AG04449 (cell line): ENCODE measurements at regions not wholly inside any gene's neighbourhood (a gene's known extent, or its start where the extent isn't known, plus 50 kb on each side); places are given as distances from the start of the nearest gene placed in this dataset.

Experiments used
- CTCF ChIA-PET: fragments of 350-600 bp; formaldehyde crosslinking; extraction: SDS; loops from one replicate; lab custom pipeline; 2021; ENCODE audit warnings: antibody characterized with exemption; lab: Yijun Ruan, JAX
- POLR2A ChIA-PET: fragments of 400-600, 350-600 bp; formaldehyde crosslinking; extraction: SDS; loops from one replicate; lab custom pipeline; 2020; ENCODE audit warnings: antibody characterized with exemption, inconsistent platforms; lab: Yijun Ruan, JAX
- DNase-seq: peaks from one replicate; pipeline ENCODE4 v3.0.0-alpha.2; 2010; ENCODE audit warnings: low read depth, low spot score
- H3K4me3 ChIP-seq: 2 replicates; pipeline ENCODE4 v1.5.1; 2011; ENCODE audit warnings: low read depth, mild to moderate bottlenecking, control low read depth, low read length
- TF ChIP-seq, protein P1 (sequence below): IDR thresholded peaks from one replicate; pipeline ENCODE4 v1.5.1; 2011; ENCODE audit warnings: mild to moderate bottlenecking, moderate library complexity, low read length, control low read depth, inconsistent platforms; ENCODE audit not compliant: insufficient read depth; ENCODE audit errors: missing control alignments

DNA sequence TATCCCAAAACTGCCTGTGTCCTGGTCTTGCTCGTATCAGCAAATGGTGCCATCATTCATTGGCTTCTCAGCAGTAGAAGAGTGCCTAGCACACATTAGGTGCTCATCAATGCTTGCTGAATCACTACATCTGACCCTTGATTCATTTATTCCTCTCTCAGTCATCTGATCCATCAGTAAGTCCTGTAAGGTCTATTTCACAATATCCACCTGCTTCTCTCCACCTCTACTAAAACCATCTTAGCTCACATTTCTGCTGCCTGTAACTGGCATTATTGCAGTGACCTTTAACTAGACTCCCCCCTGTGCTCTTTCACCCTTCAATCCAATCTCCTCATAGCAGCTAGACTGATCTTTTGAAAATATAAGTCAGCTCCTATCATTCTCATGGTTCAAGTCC is 387.6 kb upstream of the SPRED2 start:
- DNase-seq = no peak
- CTCF ChIA-PET = no interaction called here
- TF ChIP-seq, protein P1, sequence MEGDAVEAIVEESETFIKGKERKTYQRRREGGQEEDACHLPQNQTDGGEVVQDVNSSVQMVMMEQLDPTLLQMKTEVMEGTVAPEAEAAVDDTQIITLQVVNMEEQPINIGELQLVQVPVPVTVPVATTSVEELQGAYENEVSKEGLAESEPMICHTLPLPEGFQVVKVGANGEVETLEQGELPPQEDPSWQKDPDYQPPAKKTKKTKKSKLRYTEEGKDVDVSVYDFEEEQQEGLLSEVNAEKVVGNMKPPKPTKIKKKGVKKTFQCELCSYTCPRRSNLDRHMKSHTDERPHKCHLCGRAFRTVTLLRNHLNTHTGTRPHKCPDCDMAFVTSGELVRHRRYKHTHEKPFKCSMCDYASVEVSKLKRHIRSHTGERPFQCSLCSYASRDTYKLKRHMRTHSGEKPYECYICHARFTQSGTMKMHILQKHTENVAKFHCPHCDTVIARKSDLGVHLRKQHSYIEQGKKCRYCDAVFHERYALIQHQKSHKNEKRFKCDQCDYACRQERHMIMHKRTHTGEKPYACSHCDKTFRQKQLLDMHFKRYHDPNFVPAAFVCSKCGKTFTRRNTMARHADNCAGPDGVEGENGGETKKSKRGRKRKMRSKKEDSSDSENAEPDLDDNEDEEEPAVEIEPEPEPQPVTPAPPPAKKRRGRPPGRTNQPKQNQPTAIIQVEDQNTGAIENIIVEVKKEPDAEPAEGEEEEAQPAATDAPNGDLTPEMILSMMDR = no peak
- no peak overlapping the region for H3K4me3 ChIP-seq
- POLR2A ChIA-PET = no interaction called here

- ChIA-PET POLR2A (no interaction called here), CTCF (no interaction called here)
- no peak for DNase-seq
- H3K4me3 ChIP-seq = no peak overlapping the region
- TF ChIP-seq, protein P1 = no peak
These were observed 386.6 kb upstream of the SPRED2 start for GRCh38 chr2:65818873-65819451.

DNA sequence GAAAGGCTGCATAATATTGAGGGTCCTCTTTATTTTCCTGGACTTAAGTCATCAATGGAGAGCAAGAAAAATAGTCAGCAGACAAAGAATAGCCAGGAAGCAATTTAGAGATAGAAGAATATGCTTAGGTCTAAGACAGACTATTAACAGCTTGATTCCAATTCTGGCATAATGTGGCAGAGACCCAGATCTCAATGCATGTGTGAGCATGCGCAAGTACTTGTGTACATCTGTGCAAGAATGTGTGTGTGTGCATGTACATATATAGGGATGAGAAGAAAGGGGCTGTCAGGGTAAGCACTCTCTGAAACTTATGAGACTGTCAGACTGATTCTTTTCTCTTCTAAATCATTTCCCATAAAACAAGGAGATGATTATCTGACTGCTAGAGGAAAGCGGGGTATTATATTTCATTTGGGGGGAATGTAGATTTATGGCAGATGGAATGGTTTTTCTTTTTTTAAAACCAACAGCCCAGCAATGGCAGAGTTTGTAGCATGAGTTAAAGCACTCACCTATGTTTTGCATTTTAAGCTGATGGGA is 381.3 kb upstream of the SPRED2 start:
- CTCF ChIA-PET = interaction anchor here (1.1 kb wide), 1 partner anchor 13 kb away, joined by 4 read pairs; no protein-coding TSS in a partner anchor
- no peak overlapping the region for H3K4me3 ChIP-seq

DNA sequence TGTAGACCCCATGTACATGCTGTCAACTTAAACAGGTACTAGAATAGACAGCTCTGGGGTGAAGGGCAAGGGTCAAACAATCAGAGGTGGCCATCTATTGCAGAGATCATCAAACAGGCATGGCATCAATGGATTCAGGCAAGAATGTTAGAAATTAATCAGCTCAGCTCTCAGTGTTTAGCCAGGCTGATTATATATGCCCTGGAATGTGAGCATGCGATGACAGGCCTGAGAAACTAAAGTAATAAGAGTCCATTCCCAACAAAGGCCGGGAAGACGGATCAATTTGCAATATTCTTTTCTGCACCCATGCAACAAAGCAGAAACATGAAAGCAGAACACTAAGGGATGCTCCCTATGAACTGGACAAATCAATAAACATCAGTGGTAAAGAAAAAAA is 380.5 kb upstream of the SPRED2 start:
- POLR2A ChIA-PET = no interaction called here
- DNase-seq = no peak
- TF ChIP-seq, protein P1 = no peak
- no peak overlapping the region for H3K4me3 ChIP-seq
- CTCF ChIA-PET = interaction anchor here (1.1 kb wide), 1 partner anchor 12 kb away, joined by 4 read pairs; no protein-coding TSS in a partner anchor

More for the DNA sequence above, 381.3 kb upstream of the SPRED2 start:
- POLR2A ChIA-PET = no interaction called here
- DNase-seq = no peak
- TF ChIP-seq, protein P1 = no peak

GRCh38 chr2:65807942-65808341 is 375.5 kb upstream of the SPRED2 start:
- H3K4me3 ChIP-seq = no peak overlapping the region
- DNase-seq = no peak
- TF ChIP-seq, protein P1 = no peak
- CTCF ChIA-PET = no interaction called here
- POLR2A ChIA-PET = no interaction called here

GRCh38 chr2:65804777-65805176 is 372.4 kb upstream of the SPRED2 start:
- ChIA-PET POLR2A (no interaction called here), CTCF (interaction anchor here (1.4 to 2.5 kb wide), 2 partner anchors 164 to 166 kb away, joined by 5 to 7 read pairs; no protein-coding TSS in a partner anchor)
- no peak for DNase-seq

More at GRCh38 chr2:65804777-65805176, 372.4 kb upstream of the SPRED2 start:
- no peak overlapping the region for H3K4me3 ChIP-seq
- TF ChIP-seq, protein P1 = no peak
